CD4-positive, CD25-positive, alpha-beta regulatory T cell (primary cell): ENCODE measurements at regions not wholly inside any gene's neighbourhood (a gene's known extent, or its start where the extent isn't known, plus 50 kb on each side); places are given as distances from the start of the nearest gene placed in this dataset.

Experiments used
- ATAC-seq, 2 donors: fragments of 150-1000 bp; cut with Tn5 transposase; one replicate each; pipeline ENCODE4 v1.10.0; 2021; ENCODE audit warnings: low read depth in 2 of 2, moderate number of reproducible peaks in 2 of 2, moderate library complexity in 1 of 2
- DNase-seq, 3 donors: peaks; one replicate each; pipeline versions ENCODE4 v3.0.0 to v3.0.0-alpha.2; 2012 to 2022; ENCODE audit warnings: mixed read lengths in 1 of 3
- H3K27ac ChIP-seq: one replicate; pipeline ENCODE4 v1.7.0; 2013; ENCODE audit warnings: mild to moderate bottlenecking, low read length; ENCODE audit not compliant: insufficient read depth, poor library complexity, severe bottlenecking
- H3K27me3 ChIP-seq: one replicate; pipeline ENCODE4 v1.7.0; 2013; ENCODE audit warnings: low read length; ENCODE audit not compliant: control insufficient read depth, insufficient read depth
- H3K36me3 ChIP-seq: one replicate; pipeline ENCODE4 v1.7.0; 2013; ENCODE audit warnings: mild to moderate bottlenecking, low read length, moderate library complexity; ENCODE audit not compliant: control insufficient read depth, insufficient read depth
- H3K4me1 ChIP-seq: 2 replicates; pipeline ENCODE4 v1.7.0; 2013; ENCODE audit warnings: mild to moderate bottlenecking, low read length; ENCODE audit not compliant: insufficient read depth, control insufficient read depth, poor library complexity, severe bottlenecking
- H3K4me3 ChIP-seq: one replicate; pipeline ENCODE4 v1.7.0; 2013; ENCODE audit warnings: low read depth, mild to moderate bottlenecking, low read length, moderate library complexity
- H3K9me3 ChIP-seq, 2 experiments: 1 replicate in 1 of 2; 2 replicates in 1 of 2; pipeline ENCODE4 v1.7.0; 2013; ENCODE audit warnings: low read length in 2 of 2, mild to moderate bottlenecking in 1 of 2, moderate library complexity in 1 of 2; ENCODE audit not compliant: control insufficient read depth in 2 of 2
- H3K27ac Mint-ChIP-seq, 3 donors: one replicate each; pipeline ENCODE4 v1.8.0; 2020 to 2022; ENCODE audit warnings: mild to moderate bottlenecking in 3 of 3, mixed read lengths in 3 of 3, moderate library complexity in 2 of 3
- H3K27me3 Mint-ChIP-seq: one replicate; pipeline ENCODE4 v1.8.0; 2022; ENCODE audit warnings: mild to moderate bottlenecking, mixed read lengths
- H3K36me3 Mint-ChIP-seq: one replicate; pipeline ENCODE4 v1.8.0; 2020; ENCODE audit warnings: mixed read lengths
- H3K4me1 Mint-ChIP-seq, 4 donors: one replicate each; pipeline ENCODE4 v1.8.0; 2020 to 2022; ENCODE audit warnings: mixed read lengths in 4 of 4, mild to moderate bottlenecking in 1 of 4
- H3K4me3 Mint-ChIP-seq, 4 donors: one replicate each; pipeline ENCODE4 v1.8.0; 2020 to 2022; ENCODE audit warnings: mild to moderate bottlenecking in 4 of 4, mixed read lengths in 4 of 4, moderate library complexity in 3 of 4
- H3K9me3 Mint-ChIP-seq, 7 donors: one replicate each; pipeline ENCODE4 v1.8.0; 2020 to 2022; ENCODE audit warnings: mixed read lengths in 7 of 7, mild to moderate bottlenecking in 3 of 7, moderate library complexity in 2 of 7

DNA sequence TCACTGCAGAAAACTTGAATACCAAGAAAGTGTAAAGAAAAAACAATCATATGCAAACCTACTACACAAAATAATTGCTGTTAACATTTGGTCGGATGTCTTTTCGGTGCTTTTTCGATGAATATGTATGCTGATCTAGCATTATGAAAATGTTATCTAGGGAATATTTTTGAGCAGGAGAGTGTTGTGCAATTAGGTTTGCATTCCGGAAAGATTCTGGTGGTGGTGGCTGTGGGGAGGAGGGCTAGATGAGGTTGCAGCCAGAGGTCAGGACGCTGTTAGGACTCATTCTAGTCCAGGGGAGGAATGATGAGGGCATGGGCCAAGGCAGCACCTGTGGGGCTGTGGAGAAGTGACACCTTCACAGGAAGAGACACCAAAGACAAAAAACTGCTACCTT is 258.0 kb upstream of the ASIC2 start:
- H3K9me3 Mint-ChIP-seq = peaks cover 0 to 2% (median 0%) of the 10 kb centered on the region in 7 donors
- H3K4me3 Mint-ChIP-seq = no peak overlapping the region
- H3K4me1 Mint-ChIP-seq = no peaks in the 10 kb centered on the region
- Histone ChIP-seq H3K27ac (no peak overlapping the region), H3K4me1 (no peaks in the 10 kb centered on the region), H3K36me3 (no peaks in the 10 kb centered on the region), H3K4me3 (no peak overlapping the region), H3K27me3 (peaks cover 3% of the 10 kb centered on the region), H3K9me3 (no peaks in the 10 kb centered on the region)
- no peaks in the 10 kb centered on the region for H3K36me3 Mint-ChIP-seq
- ATAC-seq (no peak), DNase-seq (no peak)
- no peaks in the 10 kb centered on the region for H3K27me3 Mint-ChIP-seq
- no peak overlapping the region for H3K27ac Mint-ChIP-seq

GRCh38 chr17:33551911-33552310 is 258.8 kb upstream of the ASIC2 start:
- no peak overlapping the region for H3K4me3 ChIP-seq
- Mint-ChIP-seq H3K27me3 (no peaks in the 10 kb centered on the region), H3K4me3 (no peak overlapping the region), H3K4me1 (no peaks in the 10 kb centered on the region), H3K27ac (no peak overlapping the region), H3K9me3 (peaks cover 0 to 2% (median 0%) of the 10 kb centered on the region in 7 donors), H3K36me3 (no peaks in the 10 kb centered on the region)
- H3K36me3 ChIP-seq = no peaks in the 10 kb centered on the region
- no peaks in the 10 kb centered on the region for H3K4me1 ChIP-seq
- ATAC-seq = no peak
- H3K9me3 ChIP-seq = no peaks in the 10 kb centered on the region
- no peaks in the 10 kb centered on the region for H3K27me3 ChIP-seq
- no peak overlapping the region for H3K27ac ChIP-seq
- DNase-seq = no peak

DNA sequence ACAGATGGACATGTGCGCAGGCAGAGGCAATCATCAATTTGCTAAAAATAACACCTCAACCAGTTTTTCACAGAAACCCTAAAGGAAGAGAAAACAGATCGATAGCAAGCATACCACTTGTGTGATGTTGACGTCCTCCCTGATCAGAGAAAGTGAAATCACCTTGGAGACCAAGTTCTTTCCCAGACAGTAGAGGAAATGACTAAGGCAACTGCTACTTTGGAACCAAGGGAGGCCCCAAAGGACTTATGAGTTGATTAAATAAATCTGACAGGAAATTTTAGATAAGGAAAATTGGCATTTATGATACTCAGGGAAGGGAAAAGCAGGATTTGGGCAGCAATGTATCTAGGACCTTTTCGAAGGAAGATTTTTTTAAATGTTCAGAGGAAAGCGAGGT is 267.1 kb upstream of the ASIC2 start:
- H3K27me3 ChIP-seq = no peaks in the 10 kb centered on the region
- H3K9me3 ChIP-seq = no peaks in the 10 kb centered on the region
- H3K4me3 ChIP-seq = no peak overlapping the region
- H3K9me3 Mint-ChIP-seq = peaks cover 0 to 21% (median 2%) of the 10 kb centered on the region in 7 donors
- no peak overlapping the region for H3K27ac Mint-ChIP-seq
- no peak overlapping the region for H3K27ac ChIP-seq
- H3K4me1 ChIP-seq = no peaks in the 10 kb centered on the region
- H3K36me3 Mint-ChIP-seq = no peaks in the 10 kb centered on the region
- H3K4me3 Mint-ChIP-seq = no peak overlapping the region
- no peak for ATAC-seq
- no peaks in the 10 kb centered on the region for H3K4me1 Mint-ChIP-seq
- no peaks in the 10 kb centered on the region for H3K27me3 Mint-ChIP-seq
- no peaks in the 10 kb centered on the region for H3K36me3 ChIP-seq
- DNase-seq = no peak

DNA sequence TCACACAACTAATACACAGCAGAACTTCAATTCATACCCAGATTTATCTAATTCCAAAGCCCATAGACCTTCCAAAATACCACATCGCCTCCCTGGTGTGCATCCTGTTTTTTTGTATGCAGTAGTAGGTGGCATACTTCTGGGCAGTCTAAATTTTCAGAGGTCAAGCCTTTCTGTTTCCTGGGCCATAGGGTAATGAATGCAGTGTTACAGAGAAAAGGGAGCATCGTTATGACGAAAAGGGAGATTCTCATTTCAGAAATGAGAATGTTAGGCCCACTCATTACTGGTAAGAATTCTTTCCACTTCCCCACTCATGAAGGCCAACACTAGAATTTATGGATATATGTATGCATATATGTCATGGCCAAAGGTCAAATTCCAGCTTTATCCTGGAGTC is 267.8 kb upstream of the ASIC2 start:
- H3K27me3 Mint-ChIP-seq = no peaks in the 10 kb centered on the region
- H3K9me3 Mint-ChIP-seq = peaks cover 0 to 21% (median 2%) of the 10 kb centered on the region in 7 donors
- Histone ChIP-seq H3K36me3 (no peaks in the 10 kb centered on the region), H3K9me3 (no peaks in the 10 kb centered on the region), H3K4me3 (no peak overlapping the region), H3K27ac (no peak overlapping the region), H3K27me3 (no peaks in the 10 kb centered on the region), H3K4me1 (no peaks in the 10 kb centered on the region)
- no peak overlapping the region for H3K4me3 Mint-ChIP-seq
- H3K4me1 Mint-ChIP-seq = no peaks in the 10 kb centered on the region
- H3K36me3 Mint-ChIP-seq = no peaks in the 10 kb centered on the region
- DNase-seq = no peak
- H3K27ac Mint-ChIP-seq = no peak overlapping the region
- ATAC-seq = no peak

DNA sequence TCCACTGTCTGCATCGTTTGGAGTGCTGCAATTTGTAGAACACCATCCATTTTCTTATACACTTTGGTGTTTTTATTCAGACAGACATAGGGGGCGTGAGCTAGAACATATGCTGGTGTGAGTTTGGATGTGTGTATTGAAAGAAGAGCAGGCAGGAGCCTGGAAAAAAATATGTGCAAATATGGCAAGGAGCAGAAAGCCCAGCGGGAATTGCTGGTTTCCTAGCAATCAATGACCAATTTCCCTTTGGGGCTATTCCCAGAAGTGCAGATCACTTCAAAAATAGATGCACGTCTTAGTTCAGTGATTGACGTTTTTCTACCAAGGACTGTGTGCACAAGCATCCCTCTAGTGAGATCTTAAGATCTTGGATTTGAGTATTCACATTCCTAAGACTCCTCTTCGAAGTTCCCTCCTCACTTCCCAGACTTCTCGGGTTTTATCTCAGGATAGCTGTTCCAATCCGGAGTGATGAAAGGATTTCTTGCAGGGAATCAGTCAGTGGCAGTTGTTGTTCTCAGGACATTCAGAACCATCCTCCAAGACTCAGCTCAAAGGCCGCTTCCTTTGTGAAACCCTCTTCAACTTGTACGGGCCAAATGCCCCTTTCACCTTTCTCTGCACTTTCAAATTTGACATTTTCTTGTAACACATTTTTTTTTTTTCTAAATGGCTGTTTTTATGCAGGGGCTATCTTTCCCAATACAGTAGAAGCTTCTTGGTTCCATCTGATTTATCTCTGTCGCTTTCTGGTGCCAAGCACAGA is 268.7 kb upstream of the ASIC2 start:
- H3K27ac Mint-ChIP-seq = no peak overlapping the region
- H3K4me1 Mint-ChIP-seq = no peaks in the 10 kb centered on the region
- H3K4me3 ChIP-seq = no peak overlapping the region
- no peak overlapping the region for H3K27ac ChIP-seq
- no peak overlapping the region for H3K4me3 Mint-ChIP-seq
- no peaks in the 10 kb centered on the region for H3K4me1 ChIP-seq
- H3K9me3 ChIP-seq = no peaks in the 10 kb centered on the region
- no peaks in the 10 kb centered on the region for H3K36me3 ChIP-seq
- no peak for ATAC-seq
- H3K27me3 ChIP-seq = no peaks in the 10 kb centered on the region
- peaks cover 0 to 21% (median 2%) of the 10 kb centered on the region in 7 donors for H3K9me3 Mint-ChIP-seq
- no peak for DNase-seq
- H3K36me3 Mint-ChIP-seq = no peaks in the 10 kb centered on the region
- peaks cover 2% of the 10 kb centered on the region for H3K27me3 Mint-ChIP-seq

DNA sequence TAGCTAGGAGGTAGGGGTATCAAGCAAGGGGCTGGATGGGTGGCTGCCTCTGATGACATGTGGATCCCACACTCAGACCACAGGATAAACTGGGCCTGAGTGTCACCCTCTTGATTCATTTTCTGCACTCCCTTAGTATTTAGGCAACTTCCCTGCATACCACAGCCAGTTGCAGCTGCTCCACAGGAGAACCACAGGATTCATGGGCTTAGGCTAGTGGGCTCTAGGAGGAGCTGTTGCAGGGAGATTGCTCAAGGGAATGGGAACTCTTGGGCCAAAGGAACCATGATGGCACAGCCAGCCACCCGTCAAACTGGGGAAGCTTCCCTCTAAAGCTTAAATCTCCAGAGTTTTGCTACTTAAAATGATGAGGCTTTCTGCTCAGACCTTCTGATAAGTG is 269.7 kb upstream of the ASIC2 start:
- Histone ChIP-seq H3K9me3 (no peaks in the 10 kb centered on the region), H3K4me3 (no peak overlapping the region), H3K4me1 (no peaks in the 10 kb centered on the region), H3K36me3 (no peaks in the 10 kb centered on the region), H3K27me3 (no peaks in the 10 kb centered on the region), H3K27ac (no peak overlapping the region)
- peaks cover 0 to 14% (median 2%) of the 10 kb centered on the region in 7 donors for H3K9me3 Mint-ChIP-seq
- no peak overlapping the region for H3K4me3 Mint-ChIP-seq
- no peaks in the 10 kb centered on the region for H3K4me1 Mint-ChIP-seq
- peaks cover 6% of the 10 kb centered on the region for H3K27me3 Mint-ChIP-seq
- no peaks in the 10 kb centered on the region for H3K36me3 Mint-ChIP-seq
- no peak overlapping the region for H3K27ac Mint-ChIP-seq
- ATAC-seq (no peak), DNase-seq (no peak)

GRCh38 chr17:33564146-33564545 is 271.1 kb upstream of the ASIC2 start:
- DNase-seq (no peak), ATAC-seq (no peak)
- no peaks in the 10 kb centered on the region for H3K27me3 ChIP-seq
- H3K4me3 ChIP-seq = no peak overlapping the region
- no peaks in the 10 kb centered on the region for H3K4me1 ChIP-seq
- H3K9me3 ChIP-seq = no peaks in the 10 kb centered on the region
- Mint-ChIP-seq H3K27ac (no peak overlapping the region), H3K36me3 (no peaks in the 10 kb centered on the region), H3K4me3 (no peak overlapping the region), H3K4me1 (no peaks in the 10 kb centered on the region), H3K9me3 (peaks cover 0 to 7% (median 1%) of the 10 kb centered on the region in 7 donors), H3K27me3 (peaks cover 6% of the 10 kb centered on the region)
- no peak overlapping the region for H3K27ac ChIP-seq
- H3K36me3 ChIP-seq = no peaks in the 10 kb centered on the region

- H3K4me1 Mint-ChIP-seq = no peaks in the 10 kb centered on the region
- no peak for ATAC-seq
- no peaks in the 10 kb centered on the region for H3K9me3 ChIP-seq
- H3K4me3 Mint-ChIP-seq = no peak overlapping the region
- no peak overlapping the region for H3K27ac ChIP-seq
- H3K36me3 Mint-ChIP-seq = no peaks in the 10 kb centered on the region
- no peaks in the 10 kb centered on the region for H3K4me1 ChIP-seq
- no peak overlapping the region for H3K4me3 ChIP-seq
- H3K27ac Mint-ChIP-seq = no peak overlapping the region
- no peaks in the 10 kb centered on the region for H3K36me3 ChIP-seq
- no peaks in the 10 kb centered on the region for H3K27me3 ChIP-seq
- no peak for DNase-seq
- peaks cover 6% of the 10 kb centered on the region for H3K27me3 Mint-ChIP-seq
- H3K9me3 Mint-ChIP-seq = peaks cover 0 to 3% (median 0%) of the 10 kb centered on the region in 7 donors
Observed at GRCh38 chr17:33567223-33567622, 274.1 kb upstream of the ASIC2 start.
